Ascending aorta (tissue), 2 donors: ENCODE measurements at regions not wholly inside any gene's neighbourhood (a gene's known extent, or its start where the extent isn't known, plus 50 kb on each side); places are given as distances from the start of the nearest gene placed in this dataset.

Experiments used
- DNase-seq, 2 donors: peaks; one replicate each; pipeline ENCODE4 v3.0.0-alpha.2; 2019; ENCODE audit warnings: low spot score in 2 of 2
- H3K27ac ChIP-seq, 2 donors: fragments of 200-600 bp; sonication (generic); one replicate each; pipeline ENCODE4 v1.5.1; 2016 to 2017; ENCODE audit warnings: mild to moderate bottlenecking in 1 of 2
- H3K27me3 ChIP-seq: fragments of 200-600 bp; sonication (generic); one replicate; pipeline ENCODE4 v1.5.1; 2017
- H3K36me3 ChIP-seq, 2 donors: fragments of 200-600 bp; sonication (generic); one replicate each; pipeline ENCODE4 v1.5.1; 2016
- H3K4me1 ChIP-seq, 2 donors: fragments of 200-600 bp; sonication (generic); one replicate each; pipeline ENCODE4 v1.5.1; 2016 to 2017; ENCODE audit warnings: mild to moderate bottlenecking in 1 of 2
- H3K4me3 ChIP-seq, 2 donors: fragments of 200-600 bp; sonication (generic); one replicate each; pipeline ENCODE4 v1.5.1; 2016 to 2017; ENCODE audit warnings: mild to moderate bottlenecking in 1 of 2
- H3K9me3 ChIP-seq, 2 donors: fragments of 200-600 bp; sonication (generic); one replicate each; pipeline ENCODE4 v1.5.1; 2016
- intact Hi-C: fragments of 100-400 bp; cut with DNase I; formaldehyde crosslinking; loops from one replicate; pipeline ENCODE4 v1.15.1; 2023
- TF ChIP-seq, protein P1 (sequence below), 3 experiments: fragments of 200-600 bp in 2 of 3; fragments of 450-650 bp in 1 of 3; sonication (generic) in 2 of 3; IDR thresholded peaks; one replicate each; pipeline ENCODE4 v1.5.1; 2016 to 2019; ENCODE audit warnings: antibody characterized with exemption in 3 of 3, mild to moderate bottlenecking in 1 of 3, moderate library complexity in 1 of 3

GRCh38 chr6:3594201-3594600 is 137.4 kb upstream of the SLC22A23 start:
- intact Hi-C loops, result no loop called here
- Histone ChIP-seq H3K27ac (no peak overlapping the region), H3K4me3 (no peak overlapping the region), H3K27me3 (no peaks in the 10 kb centered on the region), H3K4me1 (no peaks in the 10 kb centered on the region), H3K36me3 (no peaks in the 10 kb centered on the region), H3K9me3 (no peaks in the 10 kb centered on the region)
- TF ChIP-seq, protein P1, sequence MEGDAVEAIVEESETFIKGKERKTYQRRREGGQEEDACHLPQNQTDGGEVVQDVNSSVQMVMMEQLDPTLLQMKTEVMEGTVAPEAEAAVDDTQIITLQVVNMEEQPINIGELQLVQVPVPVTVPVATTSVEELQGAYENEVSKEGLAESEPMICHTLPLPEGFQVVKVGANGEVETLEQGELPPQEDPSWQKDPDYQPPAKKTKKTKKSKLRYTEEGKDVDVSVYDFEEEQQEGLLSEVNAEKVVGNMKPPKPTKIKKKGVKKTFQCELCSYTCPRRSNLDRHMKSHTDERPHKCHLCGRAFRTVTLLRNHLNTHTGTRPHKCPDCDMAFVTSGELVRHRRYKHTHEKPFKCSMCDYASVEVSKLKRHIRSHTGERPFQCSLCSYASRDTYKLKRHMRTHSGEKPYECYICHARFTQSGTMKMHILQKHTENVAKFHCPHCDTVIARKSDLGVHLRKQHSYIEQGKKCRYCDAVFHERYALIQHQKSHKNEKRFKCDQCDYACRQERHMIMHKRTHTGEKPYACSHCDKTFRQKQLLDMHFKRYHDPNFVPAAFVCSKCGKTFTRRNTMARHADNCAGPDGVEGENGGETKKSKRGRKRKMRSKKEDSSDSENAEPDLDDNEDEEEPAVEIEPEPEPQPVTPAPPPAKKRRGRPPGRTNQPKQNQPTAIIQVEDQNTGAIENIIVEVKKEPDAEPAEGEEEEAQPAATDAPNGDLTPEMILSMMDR (IDR thresholded peaks at IDR 0.05), result no peak
- no peak for DNase-seq

DNA sequence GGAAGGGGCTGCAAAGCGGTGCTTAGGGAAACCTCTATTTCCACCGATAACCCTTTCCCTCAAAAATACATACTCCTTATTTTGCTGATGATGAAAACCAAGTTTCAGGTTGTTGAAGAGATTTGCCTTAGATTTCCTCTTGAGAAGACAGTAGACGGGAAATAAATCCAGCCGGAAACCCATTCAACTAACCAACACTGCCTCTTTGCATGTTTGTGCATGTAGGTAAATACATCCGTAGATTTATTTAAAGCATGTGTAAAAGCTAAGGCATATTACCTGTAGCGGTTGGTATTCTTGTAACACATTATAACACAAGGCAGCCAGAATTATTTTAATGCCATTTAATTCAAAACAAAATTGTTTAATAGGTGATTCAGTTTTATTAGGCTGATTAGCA is 136.3 kb upstream of the SLC22A23 start:
- Histone ChIP-seq H3K9me3 (no peaks in the 10 kb centered on the region), H3K36me3 (no peaks in the 10 kb centered on the region), H3K4me1 (no peaks in the 10 kb centered on the region), H3K4me3 (no peak overlapping the region), H3K27ac (no peak overlapping the region), H3K27me3 (no peaks in the 10 kb centered on the region)
- intact Hi-C loops, result no loop called here
- no peak for DNase-seq
- TF ChIP-seq, protein P1 (IDR thresholded peaks at IDR 0.05), result no peak

DNA sequence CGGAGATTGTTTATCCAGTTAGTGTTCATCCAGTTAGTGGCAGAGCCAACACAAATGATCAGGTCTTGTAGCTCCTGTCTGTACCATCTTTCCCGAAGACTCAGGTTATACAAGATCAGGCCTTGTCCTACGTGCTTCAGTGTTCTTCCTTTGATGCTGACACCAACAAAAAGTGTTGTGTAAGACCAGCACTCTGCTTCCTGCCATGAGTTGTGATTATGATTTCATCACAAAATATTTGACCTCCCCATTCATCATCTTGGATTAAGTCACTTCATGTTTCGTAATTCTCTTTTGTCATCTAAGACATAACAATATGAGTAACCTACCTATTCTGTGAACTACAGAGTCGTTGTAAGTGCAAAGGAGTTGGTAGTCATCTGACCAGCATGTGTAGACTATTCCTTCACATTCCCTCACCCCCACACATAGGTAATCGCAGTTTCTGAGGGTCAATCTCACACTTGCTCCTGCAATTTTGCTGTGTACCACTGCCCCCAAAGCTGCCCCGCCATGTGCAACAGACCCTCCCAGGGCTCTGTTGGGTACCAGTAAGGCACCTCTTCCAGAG is 135.6 kb upstream of the SLC22A23 start:
- H3K4me3 ChIP-seq, result no peak overlapping the region
- TF ChIP-seq, protein P1 (IDR thresholded peaks at IDR 0.05), result no peak
- H3K9me3 ChIP-seq, result peaks cover 2 to 7% of the 10 kb centered on the region in 2 donors
- no peaks in the 10 kb centered on the region for H3K4me1 ChIP-seq
- H3K27me3 ChIP-seq, result no peaks in the 10 kb centered on the region
- H3K36me3 ChIP-seq, result no peaks in the 10 kb centered on the region
- no peak overlapping the region for H3K27ac ChIP-seq
- intact Hi-C loops, result no loop called here
- no peak for DNase-seq

DNA sequence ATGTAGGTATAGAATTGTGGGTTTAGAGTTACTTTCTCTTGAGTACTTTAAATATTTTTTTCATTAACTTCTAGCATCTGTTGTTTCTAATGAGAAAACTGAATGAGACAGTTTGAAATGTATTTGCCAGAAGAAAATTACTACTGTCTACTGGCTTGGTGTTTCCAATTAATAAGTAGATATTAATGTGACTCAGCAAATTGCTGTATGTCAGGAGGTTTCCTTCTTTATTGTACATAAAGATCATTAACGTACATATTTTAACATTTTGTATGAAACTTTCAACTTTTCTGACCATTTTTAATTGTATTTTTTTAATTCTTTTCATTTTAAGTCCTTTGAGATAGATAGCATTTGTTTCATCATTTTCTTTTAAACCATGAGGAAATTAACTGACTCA is 135.1 kb upstream of the SLC22A23 start:
- intact Hi-C loops, result no loop called here
- no peak overlapping the region for H3K27ac ChIP-seq

DNA sequence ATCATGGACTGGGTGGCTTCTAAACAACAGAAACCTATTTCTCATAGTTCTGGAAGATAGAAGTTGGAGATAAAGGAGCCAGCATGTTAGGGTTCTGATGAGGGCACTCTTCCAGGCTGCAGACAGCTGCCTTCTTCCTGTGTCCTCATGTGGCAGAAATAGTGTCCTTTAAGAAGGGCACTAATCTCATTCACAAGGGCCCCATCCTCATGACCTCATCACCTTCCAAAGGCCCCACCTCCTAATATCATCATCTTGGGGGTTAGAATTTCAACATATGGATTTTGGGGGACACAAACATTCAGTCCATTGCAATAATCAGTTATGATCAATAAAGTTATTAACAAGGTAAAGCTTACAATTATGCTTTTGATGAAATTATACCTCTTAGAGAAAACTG is 130.8 kb upstream of the SLC22A23 start:
- DNase-seq, result no peak
- peaks cover 5 to 10% of the 10 kb centered on the region in 2 donors for H3K9me3 ChIP-seq
- TF ChIP-seq, protein P1 (IDR thresholded peaks at IDR 0.05), result no peak
- H3K27me3 ChIP-seq, result no peaks in the 10 kb centered on the region
- intact Hi-C loops, result no loop called here
- no peaks in the 10 kb centered on the region for H3K4me1 ChIP-seq
- H3K27ac ChIP-seq, result no peak overlapping the region
- no peak overlapping the region for H3K4me3 ChIP-seq
- H3K36me3 ChIP-seq, result no peaks in the 10 kb centered on the region

More for the DNA sequence above, 135.1 kb upstream of the SLC22A23 start:
- H3K4me3 ChIP-seq, result no peak overlapping the region
- H3K9me3 ChIP-seq, result peaks cover 5 to 10% of the 10 kb centered on the region in 2 donors
- no peaks in the 10 kb centered on the region for H3K4me1 ChIP-seq
- no peaks in the 10 kb centered on the region for H3K27me3 ChIP-seq
- TF ChIP-seq, protein P1 (IDR thresholded peaks at IDR 0.05), result no peak
- no peaks in the 10 kb centered on the region for H3K36me3 ChIP-seq
- no peak for DNase-seq
